Cardiac muscle cell (in vitro differentiated cells and primary cell): ENCODE measurements at regions not wholly inside any gene's neighbourhood (a gene's known extent, or its start where the extent isn't known, plus 50 kb on each side); places are given as distances from the start of the nearest gene placed in this dataset.

Experiments used
- DNase-seq, 2 donors: peaks; one replicate each; pipeline versions ENCODE4 v3.0.0 to v3.0.0-alpha.2; 2010 to 2017; ENCODE audit warnings: low read depth in 1 of 2, low spot score in 1 of 2
- H3K27ac ChIP-seq: fragments of 200-600 bp; sonication (generic); 2 replicates; pipeline ENCODE4 v1.5.1; 2016
- H3K27me3 ChIP-seq: fragments of 200-600 bp; sonication (generic); 2 replicates; pipeline ENCODE4 v1.6.0; 2016; ENCODE audit warnings: control low read depth
- H3K36me3 ChIP-seq: fragments of 200-600 bp; sonication (generic); 2 replicates; pipeline ENCODE4 v1.5.1; 2016; ENCODE audit warnings: control low read depth
- H3K4me1 ChIP-seq: fragments of 200-600 bp; sonication (generic); 2 replicates; pipeline ENCODE4 v1.8.1; 2017; ENCODE audit warnings: low read depth, mild to moderate bottlenecking, mixed run types
- H3K4me3 ChIP-seq: fragments of 200-600 bp; sonication (generic); 2 replicates; pipeline ENCODE4 v1.5.1; 2016; ENCODE audit warnings: mild to moderate bottlenecking
- H3K9me3 ChIP-seq: fragments of 200-600 bp; sonication (generic); 2 replicates; pipeline ENCODE4 v1.5.1; 2017; ENCODE audit warnings: low read depth, mild to moderate bottlenecking, control low read depth
- CTCF ChIP-seq: IDR thresholded peaks from 2 replicates; pipeline ENCODE4 v1.5.1; 2012; ENCODE audit warnings: low read depth, mild to moderate bottlenecking, low read length

- Histone ChIP-seq H3K9me3 (no peaks in the 10 kb centered on the region), H3K4me3 (no peak overlapping the region), H3K27ac (no peak overlapping the region), H3K4me1 (no peaks in the 10 kb centered on the region), H3K27me3 (peaks cover 31% of the 10 kb centered on the region), H3K36me3 (no peaks in the 10 kb centered on the region)
- DNase-seq = no peak
- no peak for TF ChIP-seq CTCF
Observed at GRCh38 chr5:141746395-141746794, 64.4 kb upstream of the ARAP3 start.

- H3K4me3 ChIP-seq = no peak overlapping the region
- no peaks in the 10 kb centered on the region for H3K4me1 ChIP-seq
- H3K27ac ChIP-seq = no peak overlapping the region
- no peaks in the 10 kb centered on the region for H3K36me3 ChIP-seq
- DNase-seq = no peak
- H3K9me3 ChIP-seq = no peaks in the 10 kb centered on the region
- TF ChIP-seq CTCF = no peak
- H3K27me3 ChIP-seq = peaks cover 21% of the 10 kb centered on the region
Observed at GRCh38 chr5:141745390-141745789, 63.4 kb upstream of the ARAP3 start.

GRCh38 chr5:141743866-141744272 is 61.8 kb upstream of the ARAP3 start:
- H3K9me3 ChIP-seq = no peaks in the 10 kb centered on the region
- H3K4me3 ChIP-seq = no peak overlapping the region
- H3K36me3 ChIP-seq = no peaks in the 10 kb centered on the region
- TF ChIP-seq CTCF = no peak
- no peak for DNase-seq
- H3K27me3 ChIP-seq = peaks cover 8% of the 10 kb centered on the region
- H3K27ac ChIP-seq = no peak overlapping the region
- no peaks in the 10 kb centered on the region for H3K4me1 ChIP-seq

- Histone ChIP-seq H3K9me3 (no peaks in the 10 kb centered on the region), H3K27ac (no peak overlapping the region), H3K4me3 (no peak overlapping the region), H3K27me3 (peaks cover 3% of the 10 kb centered on the region), H3K36me3 (no peaks in the 10 kb centered on the region), H3K4me1 (no peaks in the 10 kb centered on the region)
- peak; percentile 51 to 78 for DNase-seq
- no peak for TF ChIP-seq CTCF
Observed at GRCh38 chr5:141742866-141743851, 61.1 kb upstream of the ARAP3 start.

GRCh38 chr5:141742144-141742543 is 60.1 kb upstream of the ARAP3 start:
- Histone ChIP-seq H3K27ac (no peak overlapping the region), H3K36me3 (no peaks in the 10 kb centered on the region), H3K27me3 (peaks cover 3% of the 10 kb centered on the region), H3K4me1 (no peaks in the 10 kb centered on the region), H3K9me3 (no peaks in the 10 kb centered on the region), H3K4me3 (no peak overlapping the region)
- DNase-seq = no peak
- no peak for TF ChIP-seq CTCF
